ENCODE measurements at regions not wholly inside any gene's neighbourhood (a gene's known extent, or its start where the extent isn't known, plus 50 kb on each side); places are given as distances from the start of the nearest gene placed in this dataset.

- 79% methylated on average over 2 of the region's 2 CpGs for WGBS (ENCODE audit: insufficient coverage)
- DNase-seq (ENCODE audit: low read depth in 4 of 6, low spot score in 6 of 6): no peak
Observed at GRCh38 chr13:80036845-80037504, 304.0 kb downstream of the SPRY2 start.

GRCh38 chr13:80035096-80035495 lies 305.8 kb downstream of the SPRY2 start:
- H3K4me1 ChIP-seq (ENCODE audit: control insufficient read depth, insufficient read depth, low read length): no peaks in the 10 kb centered on the region
- no peak overlapping the region for H3K27ac ChIP-seq (ENCODE audit: low read depth, low read length)
- H3K27me3 ChIP-seq (ENCODE audit: control insufficient read depth, insufficient read depth, low read length): no peaks in the 10 kb centered on the region
- no peak for DNase-seq (ENCODE audit: low read depth in 4 of 6, low spot score in 6 of 6)
- no peaks in the 10 kb centered on the region for H3K36me3 ChIP-seq (ENCODE audit: control insufficient read depth, insufficient read depth, low read length)
- 82% methylated on average over 1 of the region's 1 CpG for WGBS (ENCODE audit: insufficient coverage)
- no peaks in the 10 kb centered on the region for H3K9me3 ChIP-seq (ENCODE audit: control insufficient read depth, insufficient read depth, low read length)
- H3K4me3 ChIP-seq (ENCODE audit: low read depth, low read length): no peak overlapping the region

More at GRCh38 chr13:80036845-80037504, 304.0 kb downstream of the SPRY2 start:
- Histone ChIP-seq H3K4me1 (ENCODE audit: control insufficient read depth, insufficient read depth, low read length) (no peaks in the 10 kb centered on the region), H3K27ac (ENCODE audit: low read depth, low read length) (no peak overlapping the region), H3K4me3 (ENCODE audit: low read depth, low read length) (no peak overlapping the region), H3K9me3 (ENCODE audit: control insufficient read depth, insufficient read depth, low read length) (no peaks in the 10 kb centered on the region), H3K36me3 (ENCODE audit: control insufficient read depth, insufficient read depth, low read length) (no peaks in the 10 kb centered on the region), H3K27me3 (ENCODE audit: control insufficient read depth, insufficient read depth, low read length) (no peaks in the 10 kb centered on the region)

- H3K27ac ChIP-seq (ENCODE audit: low read depth, low read length): no peak overlapping the region
- H3K9me3 ChIP-seq (ENCODE audit: control insufficient read depth, insufficient read depth, low read length): no peaks in the 10 kb centered on the region
- H3K4me3 ChIP-seq (ENCODE audit: low read depth, low read length): no peak overlapping the region
- WGBS (ENCODE audit: insufficient coverage): no CpG with 5 or more reads among the region's 2 CpGs
- no peaks in the 10 kb centered on the region for H3K27me3 ChIP-seq (ENCODE audit: control insufficient read depth, insufficient read depth, low read length)
- H3K36me3 ChIP-seq (ENCODE audit: control insufficient read depth, insufficient read depth, low read length): no peaks in the 10 kb centered on the region
- DNase-seq (ENCODE audit: low read depth in 4 of 6, low spot score in 6 of 6): no peak
- no peaks in the 10 kb centered on the region for H3K4me1 ChIP-seq (ENCODE audit: control insufficient read depth, insufficient read depth, low read length)
Observed at GRCh38 chr13:80033951-80034350, 307.0 kb downstream of the SPRY2 start.

GRCh38 chr13:80033286-80033685 lies 307.6 kb downstream of the SPRY2 start:
- no peaks in the 10 kb centered on the region for H3K4me1 ChIP-seq (ENCODE audit: control insufficient read depth, insufficient read depth, low read length)
- no peak overlapping the region for H3K27ac ChIP-seq (ENCODE audit: low read depth, low read length)
- no peak for DNase-seq (ENCODE audit: low read depth in 4 of 6, low spot score in 6 of 6)
- WGBS (ENCODE audit: insufficient coverage): no CpG with 5 or more reads among the region's 1 CpG
- no peaks in the 10 kb centered on the region for H3K27me3 ChIP-seq (ENCODE audit: control insufficient read depth, insufficient read depth, low read length)
- no peak overlapping the region for H3K4me3 ChIP-seq (ENCODE audit: low read depth, low read length)
- H3K9me3 ChIP-seq (ENCODE audit: control insufficient read depth, insufficient read depth, low read length): no peaks in the 10 kb centered on the region
- H3K36me3 ChIP-seq (ENCODE audit: control insufficient read depth, insufficient read depth, low read length): no peaks in the 10 kb centered on the region

DNA sequence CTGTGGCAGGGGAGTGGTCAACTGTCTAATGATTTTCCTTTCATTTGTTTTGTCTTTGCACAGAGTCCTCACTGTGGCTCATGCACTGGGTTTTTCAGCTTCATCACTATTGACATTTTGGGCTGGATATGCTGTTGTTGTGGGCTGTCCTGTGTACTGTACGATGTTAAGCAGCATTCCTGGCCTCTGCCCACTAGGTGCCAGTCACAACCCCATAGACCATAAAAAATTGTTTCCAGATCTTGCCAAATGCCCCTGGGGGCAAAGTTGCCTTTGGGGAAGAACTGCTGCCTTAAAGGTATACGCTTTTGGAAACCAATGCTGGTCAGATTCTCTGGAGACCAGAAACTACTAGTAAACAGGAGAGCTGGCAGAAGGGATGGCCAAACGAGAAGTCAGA lies 310.4 kb downstream of the SPRY2 start:
- Histone ChIP-seq H3K36me3 (ENCODE audit: control insufficient read depth, insufficient read depth, low read length) (no peaks in the 10 kb centered on the region), H3K4me1 (ENCODE audit: control insufficient read depth, insufficient read depth, low read length) (no peaks in the 10 kb centered on the region), H3K4me3 (ENCODE audit: low read depth, low read length) (no peak overlapping the region), H3K9me3 (ENCODE audit: control insufficient read depth, insufficient read depth, low read length) (no peaks in the 10 kb centered on the region), H3K27me3 (ENCODE audit: control insufficient read depth, insufficient read depth, low read length) (no peaks in the 10 kb centered on the region), H3K27ac (ENCODE audit: low read depth, low read length) (no peak overlapping the region)
- no peak for DNase-seq (ENCODE audit: low read depth in 4 of 6, low spot score in 6 of 6)
- 67% methylated on average over 1 of the region's 3 CpGs for WGBS (ENCODE audit: insufficient coverage)

DNA sequence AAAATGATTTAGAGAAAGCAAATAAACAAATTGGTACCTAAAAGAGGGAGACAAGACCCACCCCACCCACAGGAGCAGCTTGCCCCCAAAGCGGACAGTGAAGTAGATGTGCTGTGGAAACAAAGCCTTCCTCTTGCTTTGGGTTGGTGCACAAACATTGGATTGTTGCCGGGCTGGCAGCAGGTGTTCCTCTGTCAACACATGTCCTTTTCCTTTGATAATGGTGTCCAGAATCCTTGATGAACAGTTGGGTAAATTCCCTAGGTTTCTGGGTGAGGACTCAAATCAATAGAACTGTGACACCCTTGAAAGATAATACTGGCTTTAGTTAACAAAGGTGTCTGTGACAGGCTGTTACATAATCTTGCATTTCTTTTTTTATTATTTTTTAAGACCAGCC lies 311.8 kb downstream of the SPRY2 start:
- H3K9me3 ChIP-seq (ENCODE audit: control insufficient read depth, insufficient read depth, low read length): no peaks in the 10 kb centered on the region
- no peaks in the 10 kb centered on the region for H3K36me3 ChIP-seq (ENCODE audit: control insufficient read depth, insufficient read depth, low read length)
- DNase-seq (ENCODE audit: low read depth in 4 of 6, low spot score in 6 of 6): no peak
- H3K27me3 ChIP-seq (ENCODE audit: control insufficient read depth, insufficient read depth, low read length): no peaks in the 10 kb centered on the region
- 78% methylated on average over 1 of the region's 2 CpGs for WGBS (ENCODE audit: insufficient coverage)
- H3K4me1 ChIP-seq (ENCODE audit: control insufficient read depth, insufficient read depth, low read length): no peaks in the 10 kb centered on the region
- no peak overlapping the region for H3K4me3 ChIP-seq (ENCODE audit: low read depth, low read length)
- H3K27ac ChIP-seq (ENCODE audit: low read depth, low read length): no peak overlapping the region

- Histone ChIP-seq H3K27me3 (ENCODE audit: control insufficient read depth, insufficient read depth, low read length) (no peaks in the 10 kb centered on the region), H3K9me3 (ENCODE audit: control insufficient read depth, insufficient read depth, low read length) (no peaks in the 10 kb centered on the region), H3K4me3 (ENCODE audit: low read depth, low read length) (no peak overlapping the region), H3K27ac (ENCODE audit: low read depth, low read length) (peak overlapping the region; percentile 54), H3K36me3 (ENCODE audit: control insufficient read depth, insufficient read depth, low read length) (no peaks in the 10 kb centered on the region), H3K4me1 (ENCODE audit: control insufficient read depth, insufficient read depth, low read length) (no peaks in the 10 kb centered on the region)
- peak in 2 of 6 donors; percentile 19 to 38 for DNase-seq (ENCODE audit: low read depth in 4 of 6, low spot score in 6 of 6)
- WGBS (ENCODE audit: insufficient coverage): 13% methylated on average over 3 of the region's 3 CpGs
Observed at GRCh38 chr13:80022146-80022545, 318.8 kb downstream of the SPRY2 start.

- WGBS (ENCODE audit: insufficient coverage): 50% methylated on average over 1 of the region's 1 CpG
- peak overlapping the region; percentile 65 for H3K27ac ChIP-seq (ENCODE audit: low read depth, low read length)
- no peak overlapping the region for H3K4me3 ChIP-seq (ENCODE audit: low read depth, low read length)
Observed at GRCh38 chr13:80012251-80012650, 328.7 kb downstream of the SPRY2 start.

GRCh38 chr13:80011448-80012212 lies 329.3 kb downstream of the SPRY2 start:
- Histone ChIP-seq H3K36me3 (ENCODE audit: control insufficient read depth, insufficient read depth, low read length) (no peaks in the 10 kb centered on the region), H3K4me3 (ENCODE audit: low read depth, low read length) (no peak overlapping the region), H3K9me3 (ENCODE audit: control insufficient read depth, insufficient read depth, low read length) (no peaks in the 10 kb centered on the region), H3K27me3 (ENCODE audit: control insufficient read depth, insufficient read depth, low read length) (no peaks in the 10 kb centered on the region), H3K4me1 (ENCODE audit: control insufficient read depth, insufficient read depth, low read length) (peaks cover 12% of the 10 kb centered on the region), H3K27ac (ENCODE audit: low read depth, low read length) (peak overlapping the region; percentile 65)
- WGBS (ENCODE audit: insufficient coverage): 18% methylated on average over 3 of the region's 5 CpGs
- peak in 5 of 6 donors; percentile 52 to 93 (median 57) for DNase-seq (ENCODE audit: low read depth in 4 of 6, low spot score in 6 of 6)

More at GRCh38 chr13:80012251-80012650, 328.7 kb downstream of the SPRY2 start:
- no peaks in the 10 kb centered on the region for H3K27me3 ChIP-seq (ENCODE audit: control insufficient read depth, insufficient read depth, low read length)
- H3K9me3 ChIP-seq (ENCODE audit: control insufficient read depth, insufficient read depth, low read length): no peaks in the 10 kb centered on the region
- no peaks in the 10 kb centered on the region for H3K36me3 ChIP-seq (ENCODE audit: control insufficient read depth, insufficient read depth, low read length)
- peaks cover 12% of the 10 kb centered on the region for H3K4me1 ChIP-seq (ENCODE audit: control insufficient read depth, insufficient read depth, low read length)
- no peak for DNase-seq (ENCODE audit: low read depth in 4 of 6, low spot score in 6 of 6)

GRCh38 chr13:80010846-80011245 lies 330.1 kb downstream of the SPRY2 start:
- Histone ChIP-seq H3K4me1 (ENCODE audit: control insufficient read depth, insufficient read depth, low read length) (peaks cover 12% of the 10 kb centered on the region), H3K9me3 (ENCODE audit: control insufficient read depth, insufficient read depth, low read length) (no peaks in the 10 kb centered on the region), H3K27me3 (ENCODE audit: control insufficient read depth, insufficient read depth, low read length) (no peaks in the 10 kb centered on the region), H3K27ac (ENCODE audit: low read depth, low read length) (peak overlapping the region; percentile 65), H3K36me3 (ENCODE audit: control insufficient read depth, insufficient read depth, low read length) (no peaks in the 10 kb centered on the region), H3K4me3 (ENCODE audit: low read depth, low read length) (no peak overlapping the region)
- DNase-seq (ENCODE audit: low read depth in 4 of 6, low spot score in 6 of 6): peak in 3 of 6 donors; percentile 54 to 83 (median 79)
- WGBS (ENCODE audit: insufficient coverage): no CpG with 5 or more reads among the region's 4 CpGs
